Esophagus muscularis mucosa (tissue), 4 donors: ENCODE measurements at regions not wholly inside any gene's neighbourhood (a gene's known extent, or its start where the extent isn't known, plus 50 kb on each side); places are given as distances from the start of the nearest gene placed in this dataset.

Experiments used
- DNase-seq: peaks from one replicate; pipeline ENCODE4 v3.0.0-alpha.2; 2017; ENCODE audit errors: extremely low spot score
- H3K27ac ChIP-seq, 4 donors: fragments of 200-600 bp; sonication (generic); replicated peaks in 1 of 4; 1 replicate in 3 of 4; 2 replicates in 1 of 4; pipeline ENCODE4 v1.5.1; 2016 to 2019; ENCODE audit warnings: mild to moderate bottlenecking in 1 of 4
- H3K27me3 ChIP-seq, 4 donors: fragments of 200-600 bp; sonication (generic); one replicate each; pipeline versions ENCODE4 v1.5.1 to v1.6.0; 2016 to 2019
- H3K36me3 ChIP-seq, 4 donors: fragments of 200-600 bp; sonication (generic); one replicate each; pipeline ENCODE4 v1.5.1; 2016 to 2019
- H3K4me1 ChIP-seq, 4 donors: fragments of 200-600 bp; sonication (generic); one replicate each; pipeline ENCODE4 v1.5.1; 2016 to 2019
- H3K4me3 ChIP-seq, 4 donors: fragments of 200-600 bp; sonication (generic); 1 replicate in 2 of 4; 2 replicates in 2 of 4; pipeline ENCODE4 v1.5.1; 2016 to 2019; ENCODE audit warnings: mild to moderate bottlenecking in 4 of 4, moderate library complexity in 1 of 4
- H3K9me3 ChIP-seq, 4 donors: fragments of 200-600 bp; sonication (generic); 1 replicate in 3 of 4; 2 replicates in 1 of 4; pipeline ENCODE4 v1.5.1; 2016 to 2019
- EP300 ChIP-seq: sonication (generic); formaldehyde crosslinking; IDR thresholded peaks from one replicate; pipeline ENCODE4 v1.6.1; 2017; ENCODE audit warnings: antibody characterized with exemption
- POLR2A ChIP-seq: fragments of 450-650 bp; IDR thresholded peaks from one replicate; pipeline ENCODE4 v1.6.1; 2017; ENCODE audit warnings: antibody characterized with exemption, moderate library complexity, mild to moderate bottlenecking, low read depth
- POLR2AphosphoS5 ChIP-seq, 2 donors: sonication (generic); formaldehyde crosslinking; IDR thresholded peaks; one replicate each; pipeline ENCODE4 v1.6.1; 2017; ENCODE audit warnings: antibody characterized with exemption in 2 of 2
- WGBS: methylation state at CpG from one replicate; pipeline ENCODE4 v1.1.5; 2018; 5-methylcytosine and 5-hydroxymethylcytosine counted together
- intact Hi-C: fragments of 100-400 bp; cut with DNase I; formaldehyde crosslinking; loops from one replicate; pipeline ENCODE4 v1.15.1; 2023
- TF ChIP-seq, protein P1 (sequence below), 3 experiments: fragments of 200-600 bp in 2 of 3; fragments of 450-650 bp in 1 of 3; sonication (generic) in 2 of 3; IDR thresholded peaks; one replicate each; pipeline ENCODE4 v1.5.1; 2017 to 2019; ENCODE audit warnings: antibody characterized with exemption in 3 of 3, mild to moderate bottlenecking in 2 of 3, moderate library complexity in 1 of 3

DNA sequence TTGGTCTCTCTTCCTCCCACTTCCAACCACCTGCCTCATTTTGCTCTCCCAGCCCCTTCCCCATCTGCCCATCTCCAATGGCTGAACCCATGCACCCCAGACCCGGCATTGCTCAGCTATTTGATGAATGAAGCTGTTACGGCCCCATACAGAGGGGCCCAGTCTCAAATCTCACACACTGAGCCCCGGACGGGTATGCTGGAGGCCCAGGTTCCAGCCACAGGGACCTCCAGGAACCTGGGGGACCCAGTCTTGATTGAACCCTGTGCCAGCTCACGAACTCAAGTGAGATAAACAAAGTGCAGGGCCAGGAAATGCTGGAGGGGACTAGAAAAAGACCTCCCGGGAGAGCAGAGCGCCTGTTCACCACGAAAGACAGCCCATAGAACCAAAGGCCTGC, 63.4 kb upstream of the TEX51 start:
- Histone ChIP-seq H3K4me3 (no peak overlapping the region), H3K27me3 (no peaks in the 10 kb centered on the region), H3K9me3 (no peaks in the 10 kb centered on the region), H3K4me1 (peaks cover 0 to 3% (median 0%) of the 10 kb centered on the region in 4 donors), H3K36me3 (no peaks in the 10 kb centered on the region), H3K27ac (no peak overlapping the region)
- TF ChIP-seq EP300 (no peak), POLR2AphosphoS5 (IDR thresholded peaks at IDR 0.05) (no peak), POLR2A (no peak)
- TF ChIP-seq, protein P1, sequence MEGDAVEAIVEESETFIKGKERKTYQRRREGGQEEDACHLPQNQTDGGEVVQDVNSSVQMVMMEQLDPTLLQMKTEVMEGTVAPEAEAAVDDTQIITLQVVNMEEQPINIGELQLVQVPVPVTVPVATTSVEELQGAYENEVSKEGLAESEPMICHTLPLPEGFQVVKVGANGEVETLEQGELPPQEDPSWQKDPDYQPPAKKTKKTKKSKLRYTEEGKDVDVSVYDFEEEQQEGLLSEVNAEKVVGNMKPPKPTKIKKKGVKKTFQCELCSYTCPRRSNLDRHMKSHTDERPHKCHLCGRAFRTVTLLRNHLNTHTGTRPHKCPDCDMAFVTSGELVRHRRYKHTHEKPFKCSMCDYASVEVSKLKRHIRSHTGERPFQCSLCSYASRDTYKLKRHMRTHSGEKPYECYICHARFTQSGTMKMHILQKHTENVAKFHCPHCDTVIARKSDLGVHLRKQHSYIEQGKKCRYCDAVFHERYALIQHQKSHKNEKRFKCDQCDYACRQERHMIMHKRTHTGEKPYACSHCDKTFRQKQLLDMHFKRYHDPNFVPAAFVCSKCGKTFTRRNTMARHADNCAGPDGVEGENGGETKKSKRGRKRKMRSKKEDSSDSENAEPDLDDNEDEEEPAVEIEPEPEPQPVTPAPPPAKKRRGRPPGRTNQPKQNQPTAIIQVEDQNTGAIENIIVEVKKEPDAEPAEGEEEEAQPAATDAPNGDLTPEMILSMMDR (IDR thresholded peaks at IDR 0.05), result no peak
- 89% methylated on average over 8 of the region's 8 CpGs for WGBS
- intact Hi-C loops, result no loop called here
- peak; percentile 89 for DNase-seq

DNA sequence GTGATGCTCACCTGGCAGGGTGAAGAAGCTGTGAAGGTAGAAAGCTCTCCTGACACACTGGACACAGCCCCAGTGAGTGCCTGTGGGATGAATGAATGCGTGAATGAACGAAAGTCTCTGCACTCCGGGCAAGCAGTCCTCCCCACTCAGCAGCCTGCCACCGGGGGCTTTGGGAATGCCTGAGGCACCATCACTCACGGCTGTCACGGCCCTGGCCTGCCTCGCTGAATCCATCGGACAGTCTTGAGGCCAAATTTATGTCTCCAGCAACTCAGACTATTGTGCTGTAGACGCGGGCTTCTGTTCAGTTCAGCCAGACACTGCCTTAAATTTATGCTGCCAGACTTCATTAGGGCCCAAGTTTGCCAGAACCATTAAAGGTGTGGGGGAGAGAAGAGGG, 62.9 kb upstream of the TEX51 start:
- TF ChIP-seq POLR2A, result no peak
- no peak for TF ChIP-seq EP300
- TF ChIP-seq, protein P1 (IDR thresholded peaks at IDR 0.05), result no peak
- TF ChIP-seq POLR2AphosphoS5 (IDR thresholded peaks at IDR 0.05), result no peak
- H3K4me1 ChIP-seq, result peaks cover 0 to 3% (median 0%) of the 10 kb centered on the region in 4 donors
- intact Hi-C loops, result no loop called here
- WGBS, result 66% methylated on average over 10 of the region's 10 CpGs
- no peak overlapping the region for H3K4me3 ChIP-seq
- H3K36me3 ChIP-seq, result no peaks in the 10 kb centered on the region
- H3K9me3 ChIP-seq, result no peaks in the 10 kb centered on the region
- H3K27me3 ChIP-seq, result no peaks in the 10 kb centered on the region
- no peak overlapping the region for H3K27ac ChIP-seq
- DNase-seq, result peak; percentile 82

DNA sequence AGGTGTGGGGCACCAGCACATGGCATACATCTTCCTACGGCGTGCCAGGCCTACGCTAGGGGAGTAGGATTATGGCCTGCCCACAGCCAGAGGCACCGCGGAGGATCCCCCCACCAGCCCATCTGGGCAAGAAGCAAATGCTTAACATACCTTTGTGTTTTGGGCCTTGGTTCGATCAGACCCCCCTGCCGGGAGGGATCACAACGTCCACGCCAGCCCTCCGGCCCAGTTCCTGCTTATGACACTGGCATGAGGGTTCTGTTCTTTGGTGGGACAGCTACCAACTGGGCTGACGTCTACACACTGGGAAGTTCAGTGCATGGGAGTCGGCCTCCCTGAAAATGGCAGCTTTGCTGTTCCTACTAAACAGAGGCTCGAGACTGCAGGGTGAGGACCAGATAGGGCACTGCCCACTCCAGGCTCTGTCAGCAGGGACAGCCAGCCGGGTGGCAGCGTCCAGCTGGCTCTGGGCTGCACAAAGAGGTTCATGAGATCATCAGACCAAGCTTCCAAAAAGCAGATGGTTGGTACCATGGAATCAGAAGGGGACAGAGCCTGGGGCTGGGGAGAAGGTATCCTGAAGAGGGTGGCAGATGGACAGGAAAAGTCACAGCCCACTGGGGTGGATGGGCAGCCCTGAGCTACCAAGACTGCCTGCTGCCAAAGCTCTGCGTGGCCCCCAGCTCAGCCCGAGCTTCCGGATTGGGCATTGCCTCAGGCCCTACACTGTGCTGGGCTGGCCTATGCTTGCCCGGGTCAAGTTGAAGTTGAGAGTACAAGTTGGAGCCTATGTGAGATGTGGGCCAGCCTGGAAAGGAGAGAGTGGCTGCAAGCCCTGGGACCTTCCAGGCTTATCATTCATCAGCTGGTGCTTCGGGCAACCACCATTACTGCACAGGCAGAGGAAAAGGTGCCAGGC, 61.7 kb upstream of the TEX51 start:
- intact Hi-C loops, result no loop called here
- no peaks in the 10 kb centered on the region for H3K27me3 ChIP-seq
- H3K9me3 ChIP-seq, result no peaks in the 10 kb centered on the region
- peaks cover 0 to 3% (median 0%) of the 10 kb centered on the region in 4 donors for H3K4me1 ChIP-seq
- no peak overlapping the region for H3K4me3 ChIP-seq
- TF ChIP-seq, protein P1 (IDR thresholded peaks at IDR 0.05), result no peak
- TF ChIP-seq POLR2AphosphoS5 (IDR thresholded peaks at IDR 0.05) (no peak), EP300 (no peak), POLR2A (no peak)
- 96% methylated on average over 16 of the region's 20 CpGs for WGBS
- H3K27ac ChIP-seq, result no peak overlapping the region
- H3K36me3 ChIP-seq, result no peaks in the 10 kb centered on the region
- DNase-seq, result peak; percentile 86

DNA sequence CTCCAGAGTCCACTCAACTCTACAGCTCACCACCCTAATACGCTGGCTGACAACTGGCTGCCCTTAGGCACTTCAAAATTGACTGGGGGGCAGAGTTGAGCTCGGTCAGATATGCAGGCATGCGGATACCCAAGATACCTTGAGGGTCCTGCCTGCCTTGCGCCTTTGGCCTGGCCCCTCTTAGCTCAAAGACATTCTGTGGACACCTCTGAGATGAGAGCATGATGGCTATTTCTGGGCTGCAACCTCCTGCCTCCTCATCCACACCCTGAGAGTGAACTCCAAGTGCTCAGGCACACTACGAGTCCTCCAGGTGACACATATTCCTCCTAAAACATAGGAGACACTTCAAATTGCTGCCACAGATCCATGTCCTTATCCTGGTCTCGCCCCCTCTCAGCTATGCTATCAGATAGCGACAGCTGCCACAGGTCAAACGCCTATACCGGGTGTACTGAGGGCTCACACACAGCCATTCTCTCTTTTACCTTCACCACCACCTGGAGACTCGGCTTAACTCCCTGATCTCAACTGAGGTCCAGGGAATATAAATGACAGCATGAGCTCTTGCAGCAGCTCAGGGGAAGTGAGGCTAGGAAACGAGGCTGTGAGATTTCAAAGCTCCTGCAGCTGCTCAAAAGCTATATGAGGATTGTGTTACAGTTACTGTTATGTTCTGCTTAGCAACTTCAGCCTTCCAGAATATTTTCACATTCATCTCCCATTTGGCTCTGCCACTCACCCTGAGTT, 60.5 kb upstream of the TEX51 start:
- Histone ChIP-seq H3K9me3 (no peaks in the 10 kb centered on the region), H3K27me3 (no peaks in the 10 kb centered on the region), H3K4me3 (no peak overlapping the region), H3K4me1 (peaks cover 0 to 3% (median 0%) of the 10 kb centered on the region in 4 donors), H3K27ac (no peak overlapping the region), H3K36me3 (no peaks in the 10 kb centered on the region)
- 66% methylated on average over 8 of the region's 11 CpGs for WGBS
- DNase-seq, result peak; percentile 87
- TF ChIP-seq, protein P1 (IDR thresholded peaks at IDR 0.05), result no peak
- TF ChIP-seq POLR2A (no peak), EP300 (no peak), POLR2AphosphoS5 (IDR thresholded peaks at IDR 0.05) (no peak)
- intact Hi-C loops, result no loop called here
